Common myeloid progenitor, CD34-positive (primary cell): ENCODE measurements at regions not wholly inside any gene's neighbourhood (a gene's known extent, or its start where the extent isn't known, plus 50 kb on each side); places are given as distances from the start of the nearest gene placed in this dataset.

Experiments used
- CTCF ChIA-PET: fragments of 350-600 bp; sonication (Branson Sonifier 250); formaldehyde crosslinking; loops from one replicate; lab custom pipeline; 2021; ENCODE audit warnings: antibody characterized with exemption; lab: Charles Lee
- POLR2A ChIA-PET: fragments of 350-600 bp; sonication (Branson Sonifier 250); formaldehyde crosslinking; loops from one replicate; lab custom pipeline; 2021; ENCODE audit warnings: antibody characterized with exemption; lab: Charles Lee
- DNase-seq, 3 donors: peaks; one replicate each; pipeline versions ENCODE4 v3.0.0 to v3.0.0-alpha.2; 2013
- H3K27ac ChIP-seq, 2 experiments: 1 replicate in 1 of 2; 2 replicates in 1 of 2; pipeline ENCODE4 v1.7.0; 2013; ENCODE audit warnings: inconsistent platforms in 2 of 2, low read length in 2 of 2, mild to moderate bottlenecking in 2 of 2, low read depth in 1 of 2, moderate library complexity in 1 of 2; ENCODE audit not compliant: severe bottlenecking in 2 of 2, insufficient read depth in 1 of 2, poor library complexity in 1 of 2
- H3K27me3 ChIP-seq, 5 experiments: replicated peaks in 2 of 5; 1 replicate in 3 of 5; 2 replicates in 2 of 5; pipeline versions ENCODE4 v1.6.1 to v1.7.0; 2013; ENCODE audit warnings: low read length in 4 of 5, mild to moderate bottlenecking in 2 of 5, moderate library complexity in 2 of 5, inconsistent platforms in 1 of 5; ENCODE audit not compliant: insufficient read depth in 5 of 5, control insufficient read depth in 4 of 5
- H3K36me3 ChIP-seq, 4 experiments: 1 replicate in 2 of 4; 2 replicates in 2 of 4; pipeline versions ENCODE4 v1.6.1 to v1.7.0; 2013; ENCODE audit warnings: low read length in 3 of 4, control low read depth in 1 of 4, mild to moderate bottlenecking in 1 of 4; ENCODE audit not compliant: control insufficient read depth in 4 of 4, insufficient read depth in 4 of 4
- H3K4me1 ChIP-seq, 4 experiments: 1 replicate in 3 of 4; 2 replicates in 1 of 4; pipeline versions ENCODE4 v1.6.1 to v1.7.1; 2013; ENCODE audit warnings: low read length in 3 of 4, mild to moderate bottlenecking in 3 of 4, control low read depth in 1 of 4, inconsistent platforms in 1 of 4, moderate library complexity in 1 of 4; ENCODE audit not compliant: control insufficient read depth in 4 of 4, insufficient read depth in 4 of 4; ENCODE audit errors: control extremely low read depth in 1 of 4
- H3K4me3 ChIP-seq, 7 experiments: 1 replicate in 4 of 7; 2 replicates in 3 of 7; pipeline versions ENCODE4 v1.5.1 to v1.7.0; 2013; ENCODE audit warnings: mild to moderate bottlenecking in 7 of 7, low read length in 6 of 7, moderate library complexity in 6 of 7, inconsistent platforms in 2 of 7, low read depth in 2 of 7, control low read depth in 1 of 7; ENCODE audit not compliant: insufficient read depth in 4 of 7, control insufficient read depth in 1 of 7; ENCODE audit errors: extremely low read depth in 1 of 7
- H3K9me3 ChIP-seq, 5 experiments: 1 replicate in 4 of 5; 2 replicates in 1 of 5; pipeline versions ENCODE4 v1.6.1 to v1.7.1; 2013; ENCODE audit warnings: low read length in 4 of 5, mild to moderate bottlenecking in 2 of 5, inconsistent platforms in 1 of 5, low read depth in 1 of 5, moderate library complexity in 1 of 5; ENCODE audit not compliant: control insufficient read depth in 4 of 5, insufficient read depth in 2 of 5; ENCODE audit errors: control extremely low read depth in 1 of 5
- WGBS: methylation state at CpG from one replicate; pipeline ENCODE4 v1.1.5; 2013; ENCODE audit not compliant: insufficient coverage; 5-methylcytosine and 5-hydroxymethylcytosine counted together

GRCh38 chr5:34587355-34588241 is 68.5 kb upstream of the RAI14 start:
- CTCF ChIA-PET = no interaction called here
- H3K9me3 ChIP-seq = no peaks in the 10 kb centered on the region
- DNase-seq = peak in 2 of 3 donors; percentile 4 to 20
- H3K27me3 ChIP-seq = peaks cover 0 to 6% (median 0%) of the 10 kb centered on the region in 5 experiments
- POLR2A ChIA-PET = no interaction called here
- H3K4me3 ChIP-seq = no peak overlapping the region
- H3K4me1 ChIP-seq = peaks cover 0 to 4% (median 0%) of the 10 kb centered on the region in 4 experiments
- H3K27ac ChIP-seq = peak overlapping the region in 1 of 2 experiments; percentile 59
- WGBS = 80% methylated on average over 5 of the region's 6 CpGs
- no peaks in the 10 kb centered on the region for H3K36me3 ChIP-seq

- CTCF ChIA-PET = no interaction called here
- Histone ChIP-seq H3K4me1 (no peaks in the 10 kb centered on the region), H3K4me3 (no peak overlapping the region), H3K9me3 (no peaks in the 10 kb centered on the region), H3K36me3 (no peaks in the 10 kb centered on the region), H3K27me3 (peaks cover 0 to 6% (median 0%) of the 10 kb centered on the region in 5 experiments), H3K27ac (no peak overlapping the region)
- WGBS = 95% methylated on average over 2 of the region's 2 CpGs
- POLR2A ChIA-PET = no interaction called here
- no peak for DNase-seq
Measured at GRCh38 chr5:34589832-34590231, 66.3 kb upstream of the RAI14 start.

GRCh38 chr5:34591723-34592122 is 64.4 kb upstream of the RAI14 start:
- POLR2A ChIA-PET = no interaction called here
- H3K27ac ChIP-seq = no peak overlapping the region
- H3K27me3 ChIP-seq = no peaks in the 10 kb centered on the region
- H3K36me3 ChIP-seq = no peaks in the 10 kb centered on the region
- H3K9me3 ChIP-seq = no peaks in the 10 kb centered on the region
- H3K4me1 ChIP-seq = no peaks in the 10 kb centered on the region
- 87% methylated on average over 4 of the region's 5 CpGs for WGBS
- no peak overlapping the region for H3K4me3 ChIP-seq
- CTCF ChIA-PET = interaction anchor here (1.3 kb wide), 1 partner anchor 11 kb away, joined by 3 read pairs; no protein-coding TSS in a partner anchor
- DNase-seq = no peak

- 97% methylated on average over 4 of the region's 7 CpGs for WGBS
- H3K27ac ChIP-seq = no peak overlapping the region
- POLR2A ChIA-PET = no interaction called here
Measured at GRCh38 chr5:34597034-34598027, 58.8 kb upstream of the RAI14 start.

GRCh38 chr5:34598177-34598794 is 57.8 kb upstream of the RAI14 start:
- no peaks in the 10 kb centered on the region for H3K36me3 ChIP-seq
- CTCF ChIA-PET = no interaction called here
- H3K4me1 ChIP-seq = no peaks in the 10 kb centered on the region
- 95% methylated on average over 5 of the region's 5 CpGs for WGBS
- H3K27ac ChIP-seq = no peak overlapping the region
- POLR2A ChIA-PET = no interaction called here
- no peaks in the 10 kb centered on the region for H3K9me3 ChIP-seq
- no peak for DNase-seq
- H3K4me3 ChIP-seq = no peak overlapping the region
- peaks cover 0 to 3% (median 0%) of the 10 kb centered on the region in 5 experiments for H3K27me3 ChIP-seq

More at GRCh38 chr5:34597034-34598027, 58.8 kb upstream of the RAI14 start:
- Histone ChIP-seq H3K9me3 (no peaks in the 10 kb centered on the region), H3K4me3 (no peak overlapping the region), H3K27me3 (peaks cover 0 to 3% (median 0%) of the 10 kb centered on the region in 5 experiments), H3K4me1 (no peaks in the 10 kb centered on the region), H3K36me3 (no peaks in the 10 kb centered on the region)
- DNase-seq = no peak
- CTCF ChIA-PET = no interaction called here

- POLR2A ChIA-PET = no interaction called here
- Histone ChIP-seq H3K9me3 (no peaks in the 10 kb centered on the region), H3K4me1 (no peaks in the 10 kb centered on the region), H3K4me3 (no peak overlapping the region), H3K27ac (no peak overlapping the region), H3K27me3 (peaks cover 0 to 3% (median 0%) of the 10 kb centered on the region in 5 experiments), H3K36me3 (no peaks in the 10 kb centered on the region)
- WGBS = 94% methylated on average over 4 of the region's 4 CpGs
- DNase-seq = no peak
- CTCF ChIA-PET = no interaction called here
Measured at GRCh38 chr5:34599471-34600117, 56.5 kb upstream of the RAI14 start.
